Suprapubic skin (tissue), 4 donors: ENCODE measurements at regions not wholly inside any gene's neighbourhood (a gene's known extent, or its start where the extent isn't known, plus 50 kb on each side); places are given as distances from the start of the nearest gene placed in this dataset.

Source experiments
- EP300 ChIP-seq: sonication (generic); formaldehyde crosslinking; IDR thresholded peaks from one replicate; pipeline ENCODE4 v1.6.1; 2017; ENCODE audit warnings: antibody characterized with exemption
- POLR2A ChIP-seq, 2 donors: fragments of 450-650 bp; IDR thresholded peaks; one replicate each; pipeline ENCODE4 v1.6.1; 2017; ENCODE audit warnings: antibody characterized with exemption in 2 of 2, mild to moderate bottlenecking in 2 of 2, moderate library complexity in 2 of 2
- POLR2AphosphoS5 ChIP-seq, 3 donors: sonication (generic); formaldehyde crosslinking; IDR thresholded peaks; one replicate each; pipeline ENCODE4 v1.6.1; 2017; ENCODE audit warnings: antibody characterized with exemption in 3 of 3

DNA sequence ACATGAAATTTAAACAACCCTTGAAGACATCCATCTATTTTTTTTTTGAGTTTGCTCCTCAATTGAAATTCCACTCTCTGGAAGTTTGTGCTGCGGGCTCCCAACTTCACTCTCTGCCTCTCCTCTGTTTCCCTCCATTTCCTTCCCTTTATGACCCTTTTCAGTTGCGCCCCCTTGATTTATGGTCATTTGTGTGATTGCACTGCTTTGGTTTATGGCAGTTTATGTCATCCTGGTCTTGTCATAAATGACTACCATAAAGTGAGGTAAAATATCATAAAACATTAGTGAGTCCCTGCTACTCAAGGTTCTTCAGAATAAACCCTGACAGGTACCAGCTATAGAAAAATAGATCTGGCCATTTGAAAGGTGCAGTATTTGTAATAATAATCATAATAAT is 348.3 kb upstream of the ZFP64 start:
- TF ChIP-seq EP300 (no peak), POLR2A (IDR thresholded peaks at IDR 0.05) (no peak), POLR2AphosphoS5 (IDR thresholded peaks at IDR 0.05) (no peak)
